H1 (cell line): ENCODE measurements at regions not wholly inside any gene's neighbourhood (a gene's known extent, or its start where the extent isn't known, plus 50 kb on each side); places are given as distances from the start of the nearest gene placed in this dataset.

Experiments
- CTCF ChIA-PET: fragments of 300-600 bp; sonication (Branson Sonifier 250); formaldehyde crosslinking; loops from one replicate; lab custom pipeline; 2021; ENCODE audit not compliant: partially characterized antibody; lab: Charles Lee
- POLR2A ChIA-PET: fragments of 300-600 bp; sonication (Branson Sonifier 250); formaldehyde crosslinking; loops from one replicate; lab custom pipeline; 2021; ENCODE audit warnings: inconsistent platforms; ENCODE audit not compliant: partially characterized antibody; lab: Charles Lee
- DNase-seq, 2 experiments: peaks; one replicate each; pipeline versions ENCODE4 v3.0.0 to v3.0.0-alpha.2; 2010 to 2022; ENCODE audit warnings: low spot score in 2 of 2, low read depth in 1 of 2, mixed read lengths in 1 of 2
- FAIRE-seq: peaks from 2 replicates; lab custom pipeline; 2011; peaks lifted over from hg19 to GRCh38; lab: Jason Lieb, UNC
- H2AFZ ChIP-seq: 2 replicates; pipeline ENCODE4 v1.8.1; 2012; ENCODE audit warnings: low read length, inconsistent platforms
- H2AK5ac ChIP-seq: 2 replicates; pipeline ENCODE4 v1.6.1; 2013; ENCODE audit warnings: low read depth, low read length
- H2BK120ac ChIP-seq: replicated peaks from 2 replicates; pipeline ENCODE3; 2013; ENCODE audit warnings: low read depth, low read length, inconsistent platforms
- H2BK12ac ChIP-seq: 2 replicates; pipeline ENCODE4 v1.6.1; 2013; ENCODE audit warnings: low read depth, low read length
- H2BK15ac ChIP-seq: 2 replicates; pipeline ENCODE4 v1.6.1; 2013; ENCODE audit warnings: low read length
- H2BK20ac ChIP-seq: 2 replicates; pipeline ENCODE4 v1.6.1; 2013; ENCODE audit warnings: low read length
- H2BK5ac ChIP-seq: 2 replicates; pipeline ENCODE4 v1.6.1; 2013; ENCODE audit warnings: low read depth, low read length
- H3K14ac ChIP-seq: 2 replicates; pipeline ENCODE4 v1.6.1; 2013; ENCODE audit warnings: inconsistent platforms; ENCODE audit not compliant: insufficient read length
- H3K18ac ChIP-seq: 2 replicates; pipeline ENCODE4 v1.6.1; 2013; ENCODE audit warnings: low read length; ENCODE audit errors: extremely low read depth
- H3K23ac ChIP-seq: 2 replicates; pipeline ENCODE4 v1.6.1; 2013; ENCODE audit warnings: inconsistent platforms; ENCODE audit not compliant: insufficient read length
- H3K23me2 ChIP-seq: 2 replicates; pipeline ENCODE4 v1.6.1; 2013; ENCODE audit warnings: low read depth, low read length
- H3K27ac ChIP-seq: 2 replicates; pipeline ENCODE4 v1.6.1; 2011; ENCODE audit warnings: low read depth, low read length, inconsistent platforms
- H3K27me3 ChIP-seq, 4 experiments: replicated peaks in 1 of 4; 1 replicate in 1 of 4; 2 replicates in 3 of 4; pipeline versions ENCODE4 v1.6.1 to v1.8.1; 2011 to 2013; ENCODE audit warnings: low read length in 3 of 4, mild to moderate bottlenecking in 3 of 4, inconsistent platforms in 2 of 4, mixed read lengths in 2 of 4, moderate library complexity in 1 of 4; ENCODE audit not compliant: control insufficient read depth in 3 of 4, insufficient read depth in 3 of 4; ENCODE audit errors: extremely low read depth in 1 of 4
- H3K36me3 ChIP-seq, 4 experiments: 2 replicates each; pipeline versions ENCODE4 v1.6.1 to v1.8.1; 2011 to 2013; ENCODE audit warnings: mild to moderate bottlenecking in 4 of 4, low read length in 3 of 4, moderate library complexity in 2 of 4, control low read depth in 1 of 4, inconsistent platforms in 1 of 4; ENCODE audit not compliant: insufficient read depth in 4 of 4, control insufficient read depth in 2 of 4
- H3K4ac ChIP-seq: replicated peaks from 2 replicates; pipeline ENCODE3; 2013; ENCODE audit warnings: low read length, low read depth, mixed read lengths, inconsistent platforms; ENCODE audit not compliant: insufficient read length
- H3K4me1 ChIP-seq, 4 experiments: replicated peaks in 1 of 4; 1 replicate in 1 of 4; 2 replicates in 3 of 4; pipeline versions ENCODE4 v1.6.1 to v1.8.1; 2011 to 2013; ENCODE audit warnings: low read length in 3 of 4, inconsistent platforms in 2 of 4, mixed read lengths in 1 of 4; ENCODE audit not compliant: insufficient read depth in 4 of 4, control insufficient read depth in 3 of 4
- H3K4me2 ChIP-seq, 2 experiments: 2 replicates each; pipeline versions ENCODE4 v1.6.1 to v1.8.1; 2011 to 2013; ENCODE audit warnings: low read depth in 2 of 2, low read length in 2 of 2, control low read depth in 1 of 2, inconsistent platforms in 1 of 2, mild to moderate bottlenecking in 1 of 2; ENCODE audit not compliant: insufficient read depth in 1 of 2
- H3K4me3 ChIP-seq, 4 experiments: fragments of 200-600, 300-600 bp in 1 of 4; sonication (generic), shearing (Covaris generic), sonication (Bioruptor Twin) in 1 of 4; 2 replicates each; pipeline versions ENCODE4 v1.5.1 to v1.8.1; 2011 to 2016; ENCODE audit warnings: low read length in 4 of 4, low read depth in 3 of 4, control low read depth in 2 of 4, inconsistent platforms in 2 of 4, mild to moderate bottlenecking in 2 of 4, mixed read lengths in 1 of 4, moderate library complexity in 1 of 4; ENCODE audit not compliant: insufficient read depth in 2 of 4; ENCODE audit errors: extremely low read depth in 1 of 4
- H3K56ac ChIP-seq: replicated peaks from 2 replicates; pipeline ENCODE3; 2013; ENCODE audit warnings: low read depth, mild to moderate bottlenecking, mixed read lengths, low read length, inconsistent platforms; ENCODE audit not compliant: insufficient read length
- H3K79me1 ChIP-seq: 2 replicates; pipeline ENCODE4 v1.6.1; 2013; ENCODE audit warnings: low read depth, low read length, control low read depth
- H3K79me2 ChIP-seq, 2 experiments: 2 replicates each; pipeline versions ENCODE4 v1.6.1 to v1.8.1; 2012 to 2013; ENCODE audit warnings: low read length in 2 of 2, mild to moderate bottlenecking in 2 of 2, inconsistent platforms in 1 of 2; ENCODE audit not compliant: insufficient read depth in 2 of 2, control insufficient read depth in 1 of 2
- H3K9ac ChIP-seq, 4 experiments: replicated peaks in 1 of 4; 1 replicate in 1 of 4; 2 replicates in 3 of 4; pipeline versions ENCODE4 v1.6.1 to v1.8.1; 2011 to 2013; ENCODE audit warnings: low read depth in 3 of 4, low read length in 3 of 4, control low read depth in 2 of 4, mild to moderate bottlenecking in 2 of 4, moderate library complexity in 2 of 4, inconsistent platforms in 1 of 4; ENCODE audit errors: extremely low read depth in 1 of 4
- H3K9me3 ChIP-seq, 2 experiments: 2 replicates each; pipeline versions ENCODE4 v1.6.1 to v1.8.1; 2012 to 2013; ENCODE audit warnings: mild to moderate bottlenecking in 2 of 2, moderate library complexity in 2 of 2, control low read depth in 1 of 2, inconsistent platforms in 1 of 2, low read depth in 1 of 2, low read length in 1 of 2, mixed read lengths in 1 of 2; ENCODE audit not compliant: insufficient read depth in 2 of 2
- H4K20me1 ChIP-seq, 2 experiments: replicated peaks in 1 of 2; 2 replicates each; pipeline versions ENCODE3 to v1.8.1; 2011 to 2013; ENCODE audit warnings: inconsistent platforms in 2 of 2, low read length in 2 of 2, mild to moderate bottlenecking in 1 of 2; ENCODE audit not compliant: insufficient read depth in 2 of 2, control insufficient read depth in 1 of 2
- H4K5ac ChIP-seq: 2 replicates; pipeline ENCODE4 v1.6.1; 2013; ENCODE audit warnings: low read length, low read depth, mixed read lengths, inconsistent platforms; ENCODE audit not compliant: insufficient read length
- H4K8ac ChIP-seq: 2 replicates; pipeline ENCODE4 v1.8.0; 2013; ENCODE audit warnings: mild to moderate bottlenecking, moderate library complexity, low read length, inconsistent platforms; ENCODE audit not compliant: insufficient read depth; ENCODE audit errors: extremely low read depth
- H4K91ac ChIP-seq: replicated peaks from 2 replicates; pipeline ENCODE3; 2013; ENCODE audit warnings: low read length, mixed read lengths, inconsistent platforms; ENCODE audit not compliant: insufficient read length
- ASH2L ChIP-seq: fragments of 200-600, 300-600 bp; sonication (generic); IDR thresholded peaks from one replicate; pipeline ENCODE4 v1.7.1; 2017; ENCODE audit warnings: low read length
- BCL11A ChIP-seq, 2 experiments: IDR thresholded peaks; one replicate each; pipeline ENCODE4 v1.6.1; 2011; ENCODE audit warnings: low read depth in 2 of 2, low read length in 2 of 2, mild to moderate bottlenecking in 2 of 2
- EGR1 ChIP-seq: IDR thresholded peaks from 2 replicates; pipeline ENCODE4 v1.6.1; 2011; ENCODE audit warnings: low read depth, low read length, borderline replicate concordance
- FOSL1 ChIP-seq: IDR thresholded peaks from 2 replicates; pipeline ENCODE4 v1.6.1; 2011; ENCODE audit warnings: mild to moderate bottlenecking, low read depth, low read length, moderate library complexity; ENCODE audit not compliant: insufficient read depth
- GABPA ChIP-seq: IDR thresholded peaks from 2 replicates; pipeline ENCODE4 v1.6.1; 2011; ENCODE audit warnings: mild to moderate bottlenecking, low read length, moderate library complexity, borderline replicate concordance; ENCODE audit not compliant: insufficient read depth
- HDAC2 ChIP-seq, 2 experiments: fragments of 300-600 bp in 1 of 2; sonication (generic) in 1 of 2; IDR thresholded peaks; 2 replicates each; pipeline ENCODE4 v1.6.1; 2011 to 2012; ENCODE audit warnings: low read depth in 2 of 2, low read length in 2 of 2, mild to moderate bottlenecking in 2 of 2, moderate library complexity in 2 of 2, borderline replicate concordance in 1 of 2, inconsistent platforms in 1 of 2
- KDM1A ChIP-seq: fragments of 200-600, 300-600 bp; sonication (generic); IDR thresholded peaks from 2 replicates; pipeline ENCODE4 v1.7.1; 2016; ENCODE audit warnings: mild to moderate bottlenecking, low read length, borderline replicate concordance
- POLR2AphosphoS5 ChIP-seq: IDR thresholded peaks from 2 replicates; pipeline ENCODE4 v1.6.1; 2011; ENCODE audit warnings: low read depth, low read length
- RAD21 ChIP-seq, 2 experiments: IDR thresholded peaks in 1 of 2; conservative IDR thresholded peaks in 1 of 2; 2 replicates each; pipeline ENCODE4 v1.6.1; 2011; ENCODE audit warnings: low read depth in 2 of 2, low read length in 2 of 2, improper control_type of control experiment in 1 of 2, inconsistent platforms in 1 of 2, mild to moderate bottlenecking in 1 of 2, moderate library complexity in 1 of 2
- SIX5 ChIP-seq: IDR thresholded peaks from 2 replicates; pipeline ENCODE4 v1.6.1; 2011; ENCODE audit warnings: mild to moderate bottlenecking, low read depth, low read length
- SUZ12 ChIP-seq: fragments of 200-600 bp; sonication (generic); IDR thresholded peaks from 2 replicates; pipeline ENCODE4 v1.6.1; 2012; ENCODE audit warnings: mild to moderate bottlenecking, inconsistent platforms, low read length, moderate library complexity, mixed read lengths
- TBP ChIP-seq: IDR thresholded peaks from 2 replicates; pipeline ENCODE4 v1.6.1; 2011; ENCODE audit warnings: low read depth, low read length, improper control_type of control experiment
- TCF12 ChIP-seq: IDR thresholded peaks from 2 replicates; pipeline ENCODE4 v1.6.1; 2011; ENCODE audit warnings: low read depth, mild to moderate bottlenecking, low read length
- YY1 ChIP-seq: IDR thresholded peaks from 2 replicates; pipeline ENCODE4 v1.6.1; 2011; ENCODE audit warnings: low read depth, mild to moderate bottlenecking, low read length
- ZNF274 ChIP-seq: IDR thresholded peaks from 2 replicates; pipeline ENCODE4 v1.7.0; 2012; ENCODE audit warnings: low read length, borderline replicate concordance; ENCODE audit errors: extremely low read depth
- WGBS, 2 experiments: shearing (Covaris generic) in 1 of 2; methylation state at CpG; one replicate each; pipeline versions ENCODE4 v1.1.6 to v1.1.7; 2013 to 2015; ENCODE audit warnings: low lambda C conversion rate in 2 of 2, mixed read lengths in 2 of 2, inconsistent platforms in 1 of 2, low coverage in 1 of 2, missing lambda C conversion rate in 1 of 2; ENCODE audit not compliant: insufficient replicate concordance in 2 of 2, insufficient coverage in 1 of 2, insufficient read length in 1 of 2; ENCODE audit errors: extremely low coverage in 1 of 2, missing lambda C conversion rate in 1 of 2; 5-methylcytosine and 5-hydroxymethylcytosine counted together

DNA sequence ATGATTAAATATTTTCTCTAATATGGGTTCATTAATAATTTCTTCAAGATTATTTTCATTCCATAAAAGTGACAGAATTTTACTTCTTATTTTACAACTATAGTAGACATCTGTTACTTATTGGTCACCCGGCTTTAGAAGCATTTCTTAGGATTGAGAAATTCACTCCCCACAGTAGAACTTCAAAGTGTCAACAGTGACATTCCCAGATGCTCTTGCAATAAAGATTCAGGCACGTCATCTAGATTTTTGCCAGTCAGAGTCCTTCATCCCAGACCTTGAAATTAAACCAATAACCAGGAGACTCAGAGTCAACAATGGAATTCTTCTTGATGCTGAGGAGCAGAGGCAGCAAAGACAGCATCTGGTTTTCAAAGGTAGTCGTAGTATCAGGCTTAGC is 190.8 kb downstream of the VGLL3 start:
- no peak for FAIRE-seq
- POLR2A ChIA-PET, result no interaction called here
- CTCF ChIA-PET, result no interaction called here
- no peak for TF ChIP-seq KDM1A
- no peak for TF ChIP-seq TBP
- no peak for TF ChIP-seq RAD21 (IDR thresholded peaks at IDR 0.05 in 1 of 2, conservative IDR thresholded peaks at IDR 0.05 in 1 of 2; ENCODE audit: low read depth in 2 of 2, low read length in 2 of 2)
- TF ChIP-seq TCF12, result no peak
- no peak for TF ChIP-seq YY1
- no peak for TF ChIP-seq SIX5
- no peak for TF ChIP-seq FOSL1
- no peak for TF ChIP-seq POLR2AphosphoS5
- no peak for TF ChIP-seq GABPA
- TF ChIP-seq EGR1, result no peak
- no peak for TF ChIP-seq ASH2L
- no peak for TF ChIP-seq SUZ12
- no peak for TF ChIP-seq HDAC2 (IDR thresholded peaks at IDR 0.05; ENCODE audit: borderline replicate concordance in 1 of 2, low read depth in 2 of 2, low read length in 2 of 2)
- TF ChIP-seq ZNF274, result no peak
- TF ChIP-seq BCL11A (IDR thresholded peaks at IDR 0.05; ENCODE audit: low read depth in 2 of 2, low read length in 2 of 2), result no peak

More for the DNA sequence above, 190.8 kb downstream of the VGLL3 start:
- H2BK5ac ChIP-seq, result no peak overlapping the region
- no peak overlapping the region for H4K5ac ChIP-seq
- H3K23ac ChIP-seq, result no peak overlapping the region
- H2AFZ ChIP-seq, result 0 out of 2 replicates have a peak overlapping the region, but pooled peaks have one; percentile 64
- H3K4me1 ChIP-seq, result no peaks in the 10 kb centered on the region
- H3K9me3 ChIP-seq, result no peaks in the 10 kb centered on the region
- H4K8ac ChIP-seq, result no peak overlapping the region
- H3K14ac ChIP-seq, result no peak overlapping the region
- WGBS, 2 experiments, result 75% methylated on average over 3 of the region's 3 CpGs; no CpG with 5 or more reads in 1 of the 2 experiments
- no peaks in the 10 kb centered on the region for H3K79me1 ChIP-seq
- no peak overlapping the region for H3K4ac ChIP-seq
- no peak overlapping the region for H4K91ac ChIP-seq
- no peak overlapping the region for H2BK12ac ChIP-seq
- H3K79me2 ChIP-seq, result no peaks in the 10 kb centered on the region
- no peak overlapping the region for H3K9ac ChIP-seq
- H2AK5ac ChIP-seq, result no peak overlapping the region
- no peak overlapping the region for H3K4me2 ChIP-seq
- H3K27me3 ChIP-seq, result no peaks in the 10 kb centered on the region
- no peak overlapping the region for H3K27ac ChIP-seq
- H3K4me3 ChIP-seq, result no peak overlapping the region
- H3K23me2 ChIP-seq, result no peaks in the 10 kb centered on the region
- H4K20me1 ChIP-seq, result no peaks in the 10 kb centered on the region
- H2BK120ac ChIP-seq, result no peak overlapping the region
- no peak overlapping the region for H3K18ac ChIP-seq
- H2BK15ac ChIP-seq, result peak overlapping the region; percentile 13; the same call in 1 of the 2 replicates
- DNase-seq, result no peak
- no peaks in the 10 kb centered on the region for H3K36me3 ChIP-seq
- H2BK20ac ChIP-seq, result no peak overlapping the region; the same call in 1 of the 2 replicates
- no peak overlapping the region for H3K56ac ChIP-seq
